ENCODE measurements at regions not wholly inside any gene's neighbourhood (a gene's known extent, or its start where the extent isn't known, plus 50 kb on each side); places are given as distances from the start of the nearest gene placed in this dataset.

DNA sequence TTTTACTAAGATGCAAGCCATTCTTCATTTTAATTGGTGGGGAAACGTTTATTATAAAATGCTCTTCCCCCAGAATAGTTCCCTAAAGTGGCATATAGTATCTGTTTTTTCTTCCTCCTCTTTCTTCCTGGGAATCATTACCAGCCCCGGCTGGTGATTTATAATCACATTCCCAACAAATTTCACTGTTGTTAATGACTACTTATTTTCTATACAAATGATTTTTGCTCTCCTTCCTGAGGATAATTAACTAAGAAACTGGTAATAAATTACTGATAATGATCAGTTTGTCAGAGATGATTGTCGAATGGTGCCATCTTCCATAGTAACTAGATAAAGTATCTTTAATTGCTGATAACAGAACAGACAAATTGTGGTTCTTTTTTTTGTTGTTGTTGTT, 785.5 kb upstream of the RBFOX1 start:
- DNase-seq (ENCODE audit: low spot score) (no peak), ATAC-seq (no peak)
- Histone ChIP-seq H3K4me2 (no peak overlapping the region), H3K27ac (ENCODE audit: low read depth) (no peak overlapping the region), H4K20me1 (replicated peaks; ENCODE audit: insufficient read depth) (no peaks in the 10 kb centered on the region), H3K4me3 (no peak overlapping the region), H3K27me3 (ENCODE audit: insufficient read depth) (no peaks in the 10 kb centered on the region), H2AFZ (no peak overlapping the region), H3K9me2 (ENCODE audit: insufficient read depth) (0 out of 2 replicates have a peak, but pooled peaks cover 4% of the 10 kb centered on the region), H3K4me1 (ENCODE audit: insufficient read depth) (no peaks in the 10 kb centered on the region), H3F3A (replicated peaks; ENCODE audit: low read depth) (no peaks in the 10 kb centered on the region), H3K36me3 (ENCODE audit: insufficient read depth) (no peaks in the 10 kb centered on the region), H3K79me2 (replicated peaks; ENCODE audit: insufficient read depth) (no peaks in the 10 kb centered on the region)
- H3K36me3 Mint-ChIP-seq (ENCODE audit: low read depth) = no peaks in the 10 kb centered on the region
- TF ChIP-seq ZNF331 (CRISPR knock-in tag; IDR thresholded peaks at IDR 0.05; ENCODE audit: low read depth) (no peak), STAT1 (IDR thresholded peaks at IDR 0.05; ENCODE audit: unreplicated experiment) (no peak), EZH2 (IDR thresholded peaks at IDR 0.05; ENCODE audit: low read depth, unreplicated experiment) (no peak), CREB1 (CRISPR knock-in tag; IDR thresholded peaks at IDR 0.05; ENCODE audit: low read depth) (no peak), POLR2AphosphoS5 (IDR thresholded peaks at IDR 0.05; ENCODE audit: low read depth) (no peak), NANOG (IDR thresholded peaks at IDR 0.05; ENCODE audit: borderline replicate concordance) (no peak), JUNB (IDR thresholded peaks at IDR 0.05; ENCODE audit: unreplicated experiment) (no peak), EZH2phosphoT487 (IDR thresholded peaks at IDR 0.05; ENCODE audit: unreplicated experiment) (no peak), ZNF114 (CRISPR knock-in tag; IDR thresholded peaks at IDR 0.05) (no peak)
- TF ChIP-seq, protein P1, sequence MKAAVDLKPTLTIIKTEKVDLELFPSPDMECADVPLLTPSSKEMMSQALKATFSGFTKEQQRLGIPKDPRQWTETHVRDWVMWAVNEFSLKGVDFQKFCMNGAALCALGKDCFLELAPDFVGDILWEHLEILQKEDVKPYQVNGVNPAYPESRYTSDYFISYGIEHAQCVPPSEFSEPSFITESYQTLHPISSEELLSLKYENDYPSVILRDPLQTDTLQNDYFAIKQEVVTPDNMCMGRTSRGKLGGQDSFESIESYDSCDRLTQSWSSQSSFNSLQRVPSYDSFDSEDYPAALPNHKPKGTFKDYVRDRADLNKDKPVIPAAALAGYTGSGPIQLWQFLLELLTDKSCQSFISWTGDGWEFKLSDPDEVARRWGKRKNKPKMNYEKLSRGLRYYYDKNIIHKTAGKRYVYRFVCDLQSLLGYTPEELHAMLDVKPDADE (IDR thresholded peaks at IDR 0.05) = no peak
- TF ChIP-seq, protein P2, sequence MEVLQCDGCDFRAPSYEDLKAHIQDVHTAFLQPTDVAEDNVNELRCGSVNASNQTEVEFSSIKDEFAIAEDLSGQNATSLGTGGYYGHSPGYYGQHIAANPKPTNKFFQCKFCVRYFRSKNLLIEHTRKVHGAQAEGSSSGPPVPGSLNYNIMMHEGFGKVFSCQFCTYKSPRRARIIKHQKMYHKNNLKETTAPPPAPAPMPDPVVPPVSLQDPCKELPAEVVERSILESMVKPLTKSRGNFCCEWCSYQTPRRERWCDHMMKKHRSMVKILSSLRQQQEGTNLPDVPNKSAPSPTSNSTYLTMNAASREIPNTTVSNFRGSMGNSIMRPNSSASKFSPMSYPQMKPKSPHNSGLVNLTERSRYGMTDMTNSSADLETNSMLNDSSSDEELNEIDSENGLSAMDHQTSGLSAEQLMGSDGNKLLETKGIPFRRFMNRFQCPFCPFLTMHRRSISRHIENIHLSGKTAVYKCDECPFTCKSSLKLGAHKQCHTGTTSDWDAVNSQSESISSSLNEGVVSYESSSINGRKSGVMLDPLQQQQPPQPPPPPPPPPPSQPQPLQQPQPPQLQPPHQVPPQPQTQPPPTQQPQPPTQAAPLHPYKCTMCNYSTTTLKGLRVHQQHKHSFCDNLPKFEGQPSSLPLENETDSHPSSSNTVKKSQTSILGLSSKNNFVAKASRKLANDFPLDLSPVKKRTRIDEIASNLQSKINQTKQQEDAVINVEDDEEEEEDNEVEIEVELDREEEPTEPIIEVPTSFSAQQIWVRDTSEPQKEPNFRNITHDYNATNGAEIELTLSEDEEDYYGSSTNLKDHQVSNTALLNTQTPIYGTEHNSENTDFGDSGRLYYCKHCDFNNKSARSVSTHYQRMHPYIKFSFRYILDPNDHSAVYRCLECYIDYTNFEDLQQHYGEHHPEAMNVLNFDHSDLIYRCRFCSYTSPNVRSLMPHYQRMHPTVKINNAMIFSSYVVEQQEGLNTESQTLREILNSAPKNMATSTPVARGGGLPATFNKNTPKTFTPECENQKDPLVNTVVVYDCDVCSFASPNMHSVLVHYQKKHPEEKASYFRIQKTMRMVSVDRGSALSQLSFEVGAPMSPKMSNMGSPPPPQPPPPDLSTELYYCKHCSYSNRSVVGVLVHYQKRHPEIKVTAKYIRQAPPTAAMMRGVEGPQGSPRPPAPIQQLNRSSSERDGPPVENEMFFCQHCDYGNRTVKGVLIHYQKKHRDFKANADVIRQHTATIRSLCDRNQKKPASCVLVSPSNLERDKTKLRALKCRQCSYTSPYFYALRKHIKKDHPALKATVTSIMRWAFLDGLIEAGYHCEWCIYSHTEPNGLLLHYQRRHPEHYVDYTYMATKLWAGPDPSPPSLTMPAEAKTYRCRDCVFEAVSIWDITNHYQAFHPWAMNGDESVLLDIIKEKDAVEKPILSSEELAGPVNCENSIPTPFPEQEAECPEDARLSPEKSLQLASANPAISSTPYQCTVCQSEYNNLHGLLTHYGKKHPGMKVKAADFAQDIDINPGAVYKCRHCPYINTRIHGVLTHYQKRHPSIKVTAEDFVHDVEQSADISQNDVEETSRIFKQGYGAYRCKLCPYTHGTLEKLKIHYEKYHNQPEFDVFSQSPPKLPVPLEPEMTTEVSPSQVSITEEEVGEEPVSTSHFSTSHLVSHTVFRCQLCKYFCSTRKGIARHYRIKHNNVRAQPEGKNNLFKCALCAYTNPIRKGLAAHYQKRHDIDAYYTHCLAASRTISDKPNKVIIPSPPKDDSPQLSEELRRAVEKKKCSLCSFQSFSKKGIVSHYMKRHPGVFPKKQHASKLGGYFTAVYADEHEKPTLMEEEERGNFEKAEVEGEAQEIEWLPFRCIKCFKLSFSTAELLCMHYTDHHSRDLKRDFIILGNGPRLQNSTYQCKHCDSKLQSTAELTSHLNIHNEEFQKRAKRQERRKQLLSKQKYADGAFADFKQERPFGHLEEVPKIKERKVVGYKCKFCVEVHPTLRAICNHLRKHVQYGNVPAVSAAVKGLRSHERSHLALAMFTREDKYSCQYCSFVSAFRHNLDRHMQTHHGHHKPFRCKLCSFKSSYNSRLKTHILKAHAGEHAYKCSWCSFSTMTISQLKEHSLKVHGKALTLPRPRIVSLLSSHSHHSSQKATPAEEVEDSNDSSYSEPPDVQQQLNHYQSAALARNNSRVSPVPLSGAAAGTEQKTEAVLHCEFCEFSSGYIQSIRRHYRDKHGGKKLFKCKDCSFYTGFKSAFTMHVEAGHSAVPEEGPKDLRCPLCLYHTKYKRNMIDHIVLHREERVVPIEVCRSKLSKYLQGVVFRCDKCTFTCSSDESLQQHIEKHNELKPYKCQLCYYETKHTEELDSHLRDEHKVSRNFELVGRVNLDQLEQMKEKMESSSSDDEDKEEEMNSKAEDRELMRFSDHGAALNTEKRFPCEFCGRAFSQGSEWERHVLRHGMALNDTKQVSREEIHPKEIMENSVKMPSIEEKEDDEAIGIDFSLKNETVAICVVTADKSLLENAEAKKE (CRISPR knock-in tag; IDR thresholded peaks at IDR 0.05) = no peak
- TF ChIP-seq, protein P3, sequence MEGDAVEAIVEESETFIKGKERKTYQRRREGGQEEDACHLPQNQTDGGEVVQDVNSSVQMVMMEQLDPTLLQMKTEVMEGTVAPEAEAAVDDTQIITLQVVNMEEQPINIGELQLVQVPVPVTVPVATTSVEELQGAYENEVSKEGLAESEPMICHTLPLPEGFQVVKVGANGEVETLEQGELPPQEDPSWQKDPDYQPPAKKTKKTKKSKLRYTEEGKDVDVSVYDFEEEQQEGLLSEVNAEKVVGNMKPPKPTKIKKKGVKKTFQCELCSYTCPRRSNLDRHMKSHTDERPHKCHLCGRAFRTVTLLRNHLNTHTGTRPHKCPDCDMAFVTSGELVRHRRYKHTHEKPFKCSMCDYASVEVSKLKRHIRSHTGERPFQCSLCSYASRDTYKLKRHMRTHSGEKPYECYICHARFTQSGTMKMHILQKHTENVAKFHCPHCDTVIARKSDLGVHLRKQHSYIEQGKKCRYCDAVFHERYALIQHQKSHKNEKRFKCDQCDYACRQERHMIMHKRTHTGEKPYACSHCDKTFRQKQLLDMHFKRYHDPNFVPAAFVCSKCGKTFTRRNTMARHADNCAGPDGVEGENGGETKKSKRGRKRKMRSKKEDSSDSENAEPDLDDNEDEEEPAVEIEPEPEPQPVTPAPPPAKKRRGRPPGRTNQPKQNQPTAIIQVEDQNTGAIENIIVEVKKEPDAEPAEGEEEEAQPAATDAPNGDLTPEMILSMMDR (conservative IDR thresholded peaks at IDR 0.05; ENCODE audit: low read depth in 2 of 2) = no peak
- TF ChIP-seq, protein P4, sequence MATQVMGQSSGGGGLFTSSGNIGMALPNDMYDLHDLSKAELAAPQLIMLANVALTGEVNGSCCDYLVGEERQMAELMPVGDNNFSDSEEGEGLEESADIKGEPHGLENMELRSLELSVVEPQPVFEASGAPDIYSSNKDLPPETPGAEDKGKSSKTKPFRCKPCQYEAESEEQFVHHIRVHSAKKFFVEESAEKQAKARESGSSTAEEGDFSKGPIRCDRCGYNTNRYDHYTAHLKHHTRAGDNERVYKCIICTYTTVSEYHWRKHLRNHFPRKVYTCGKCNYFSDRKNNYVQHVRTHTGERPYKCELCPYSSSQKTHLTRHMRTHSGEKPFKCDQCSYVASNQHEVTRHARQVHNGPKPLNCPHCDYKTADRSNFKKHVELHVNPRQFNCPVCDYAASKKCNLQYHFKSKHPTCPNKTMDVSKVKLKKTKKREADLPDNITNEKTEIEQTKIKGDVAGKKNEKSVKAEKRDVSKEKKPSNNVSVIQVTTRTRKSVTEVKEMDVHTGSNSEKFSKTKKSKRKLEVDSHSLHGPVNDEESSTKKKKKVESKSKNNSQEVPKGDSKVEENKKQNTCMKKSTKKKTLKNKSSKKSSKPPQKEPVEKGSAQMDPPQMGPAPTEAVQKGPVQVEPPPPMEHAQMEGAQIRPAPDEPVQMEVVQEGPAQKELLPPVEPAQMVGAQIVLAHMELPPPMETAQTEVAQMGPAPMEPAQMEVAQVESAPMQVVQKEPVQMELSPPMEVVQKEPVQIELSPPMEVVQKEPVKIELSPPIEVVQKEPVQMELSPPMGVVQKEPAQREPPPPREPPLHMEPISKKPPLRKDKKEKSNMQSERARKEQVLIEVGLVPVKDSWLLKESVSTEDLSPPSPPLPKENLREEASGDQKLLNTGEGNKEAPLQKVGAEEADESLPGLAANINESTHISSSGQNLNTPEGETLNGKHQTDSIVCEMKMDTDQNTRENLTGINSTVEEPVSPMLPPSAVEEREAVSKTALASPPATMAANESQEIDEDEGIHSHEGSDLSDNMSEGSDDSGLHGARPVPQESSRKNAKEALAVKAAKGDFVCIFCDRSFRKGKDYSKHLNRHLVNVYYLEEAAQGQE (IDR thresholded peaks at IDR 0.05; ENCODE audit: unreplicated experiment) = no peak
- H3K4me1 Mint-ChIP-seq = no peaks in the 10 kb centered on the region
- no peaks in the 10 kb centered on the region for H3K27me3 Mint-ChIP-seq (ENCODE audit: insufficient read depth, low read depth, poor library complexity)
- H3K9me3 Mint-ChIP-seq = no peaks in the 10 kb centered on the region
- H3K27ac Mint-ChIP-seq = no peak overlapping the region
- H3K4me3 Mint-ChIP-seq = no peak overlapping the region
